Right renal pelvis (tissue), 4 donors: ENCODE measurements at regions not wholly inside any gene's neighbourhood (a gene's known extent, or its start where the extent isn't known, plus 50 kb on each side); places are given as distances from the start of the nearest gene placed in this dataset.
"Not testable (repeated sequence)": the region's sequence is repeated elsewhere in the genome, so short reads cannot be mapped to it uniquely, and the experiment has no call there.

Source experiments
- DNase-seq, 4 donors: peaks; one replicate each; pipeline ENCODE4 v3.0.0-alpha.2; 2013; ENCODE audit warnings: low read depth in 4 of 4, low spot score in 3 of 4, missing footprints in 1 of 4

GRCh38 chr1:157196670-157197456, 58.7 kb upstream of the ETV3 start:
- not testable (repeated sequence) for DNase-seq

DNA sequence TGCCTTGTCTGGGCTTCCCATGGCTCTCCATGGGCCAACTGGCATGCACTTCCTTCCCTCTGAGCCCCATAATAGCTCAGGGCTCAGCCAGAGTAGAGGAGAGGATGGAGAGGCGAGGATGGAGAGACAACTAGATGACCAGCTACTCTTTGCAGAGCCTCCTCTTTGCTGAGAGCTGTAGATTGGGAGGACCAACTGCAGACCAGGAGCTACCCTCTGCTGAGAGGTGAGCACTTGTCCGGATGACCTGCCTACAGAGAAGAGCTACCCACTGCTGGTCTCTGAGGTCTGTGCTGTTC, 58.0 kb upstream of the ETV3 start:
- DNase-seq, result no peak

DNA sequence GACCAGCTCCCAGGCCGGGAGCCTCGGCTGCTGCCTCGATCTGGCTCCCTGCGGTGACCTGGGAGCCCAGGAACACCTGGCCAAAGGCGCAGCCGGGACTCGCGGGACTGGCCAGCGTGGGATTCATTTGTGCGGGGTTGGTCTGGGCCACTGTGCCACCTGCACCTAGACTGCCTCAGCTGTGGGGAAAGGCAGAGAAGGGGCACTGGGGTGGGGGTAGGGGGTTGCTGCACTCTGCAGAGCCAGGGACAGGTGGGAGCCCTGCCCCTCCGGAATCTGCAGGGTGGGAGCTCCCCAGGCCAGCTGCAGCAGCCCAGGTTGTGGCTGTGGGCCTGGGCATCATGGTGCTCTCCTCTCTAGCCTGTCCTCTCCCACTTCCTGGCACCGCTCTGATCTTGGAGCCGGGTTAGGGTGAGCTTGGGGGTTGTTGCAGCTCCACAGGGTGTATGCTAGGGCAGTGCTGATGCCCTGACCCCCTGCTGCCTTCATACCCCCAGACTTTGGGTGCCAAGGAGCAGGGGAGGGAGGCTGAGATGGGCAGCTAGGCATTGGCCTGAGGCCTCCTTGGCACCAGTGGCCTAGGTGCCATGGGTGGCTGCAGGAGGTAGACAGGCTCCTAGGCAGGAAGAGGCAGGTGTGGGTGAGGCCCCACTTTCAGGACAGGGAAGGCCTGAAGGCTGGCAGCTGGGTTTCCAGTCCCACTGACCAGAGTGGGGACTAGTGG, 57.5 kb upstream of the ETV3 start:
- no peak for DNase-seq

DNA sequence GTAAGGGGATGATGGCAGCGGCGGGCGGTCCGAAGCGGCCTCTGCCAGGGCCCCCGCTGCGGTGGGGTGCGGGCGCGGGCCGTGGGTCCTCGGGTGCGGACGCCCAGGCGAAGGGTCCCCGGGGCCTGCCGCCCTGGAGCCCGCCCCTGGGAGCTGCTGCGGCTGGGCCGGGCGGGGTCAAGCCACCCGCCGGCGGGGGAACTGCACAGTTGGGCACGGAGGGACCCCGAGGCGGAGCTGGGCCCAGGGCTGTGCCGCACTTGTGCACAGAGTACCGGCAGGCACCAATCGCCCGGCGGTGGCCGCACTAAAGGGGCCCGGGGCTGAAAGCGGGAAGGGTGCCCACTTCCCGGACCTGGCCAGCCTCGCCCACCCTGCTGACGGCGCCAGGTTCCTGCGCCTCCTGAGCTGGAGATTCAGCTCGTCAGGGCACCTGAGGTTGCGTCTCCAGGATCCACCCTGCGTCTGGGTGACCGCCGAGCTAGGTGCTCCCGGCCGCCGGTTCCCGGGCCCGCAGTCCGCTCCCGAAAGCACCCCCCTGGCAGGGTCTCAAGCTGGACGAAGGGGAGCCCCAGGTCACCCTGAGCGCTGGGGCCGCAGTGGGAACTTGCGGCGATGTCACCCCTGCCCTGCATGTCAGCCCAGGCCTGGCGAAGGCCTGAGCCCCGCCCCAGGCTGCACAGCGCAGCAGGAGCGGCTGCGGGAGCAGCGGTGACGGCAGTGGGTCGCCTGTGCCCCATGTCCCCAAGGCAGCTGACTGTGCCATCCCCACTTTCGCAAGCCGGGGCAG, 56.7 kb upstream of the ETV3 start:
- no peak for DNase-seq

DNA sequence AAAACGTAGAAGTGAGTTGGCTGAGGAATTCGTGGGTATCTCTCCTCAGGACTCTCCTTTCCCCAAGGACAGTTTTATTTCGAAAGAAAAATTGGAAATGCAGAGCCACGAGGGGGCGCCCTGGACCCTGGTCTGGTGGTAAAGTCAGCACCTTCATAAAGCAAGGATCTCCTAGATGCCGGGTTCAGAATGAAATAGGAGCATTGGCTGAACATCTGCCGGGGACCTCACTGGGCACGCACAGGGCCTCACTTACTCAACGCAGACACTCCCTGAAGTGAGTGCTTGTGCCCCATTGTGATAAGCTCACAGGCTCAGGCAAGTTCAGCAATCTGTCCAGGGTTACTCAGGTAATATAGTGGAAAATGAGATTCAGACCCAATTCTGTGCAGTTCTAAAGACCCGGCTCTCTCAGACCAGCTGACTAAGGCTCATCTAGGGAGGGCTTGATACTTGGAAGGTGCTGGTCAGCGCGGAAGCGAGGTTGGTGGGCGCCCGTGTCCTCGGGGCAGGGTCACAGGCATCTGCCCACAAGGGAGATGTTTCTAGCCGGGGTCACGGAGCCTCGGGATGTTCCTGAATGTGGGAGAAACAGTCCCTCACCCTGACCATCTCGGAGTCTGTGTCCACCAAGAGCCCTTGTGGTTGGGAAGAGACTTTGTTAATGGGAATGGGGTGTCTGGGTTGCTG, 55.7 kb upstream of the ETV3 start:
- DNase-seq, result peak; percentile 20 to 48 (median 40)

GRCh38 chr1:157193219-157193618, 55.0 kb upstream of the ETV3 start:
- no peak for DNase-seq

DNA sequence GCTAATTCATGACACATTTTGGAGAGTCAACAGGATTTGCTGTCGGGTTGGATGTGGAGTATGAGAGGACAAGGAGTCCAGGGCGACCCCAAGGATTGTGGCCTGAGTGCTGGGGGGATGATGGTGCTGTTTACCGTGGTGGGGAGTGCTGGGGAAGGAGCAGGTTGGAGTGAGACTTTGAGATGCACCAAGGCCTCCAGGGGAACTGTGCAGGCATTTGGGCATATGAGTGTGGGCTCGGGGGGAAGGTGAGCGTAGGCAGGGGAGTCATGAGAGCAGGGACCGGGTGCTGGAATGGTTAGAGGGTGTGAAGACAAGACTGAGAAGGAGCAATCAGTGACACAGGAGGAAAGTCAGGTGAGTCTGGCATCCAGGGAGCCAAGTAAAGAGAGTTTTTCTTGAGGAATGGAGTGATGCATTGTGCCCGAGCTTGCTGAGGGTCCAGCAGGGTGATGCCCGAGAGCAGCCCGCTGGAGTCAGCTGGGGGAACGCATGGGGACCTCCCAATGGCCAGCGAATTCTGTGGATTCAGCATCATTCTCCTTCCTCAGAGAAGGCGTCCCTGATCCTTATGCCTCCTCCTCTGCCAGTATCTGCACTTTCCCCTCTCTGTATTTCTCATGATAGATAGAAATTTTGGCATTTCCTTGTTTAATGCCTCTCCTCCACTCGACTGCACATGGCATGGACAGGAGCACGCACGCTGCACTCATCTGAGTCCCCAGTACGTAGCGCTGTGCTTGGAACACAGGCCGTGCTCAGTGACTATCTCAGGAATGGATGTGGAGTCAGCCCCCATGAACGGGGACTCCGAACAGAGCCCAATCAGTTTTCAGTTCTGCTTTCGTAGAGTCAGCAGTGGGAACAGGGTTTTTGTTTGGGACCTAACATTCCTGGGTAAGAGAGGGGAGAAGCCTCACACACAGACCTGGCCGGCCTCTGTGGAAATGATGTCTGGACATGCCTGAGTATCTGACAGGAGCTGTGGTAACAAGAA, 52.1 kb upstream of the ETV3 start:
- no peak for DNase-seq

GRCh38 chr1:157189096-157189495, 50.9 kb upstream of the ETV3 start:
- DNase-seq, result no peak
